ENCODE measurements at regions not wholly inside any gene's neighbourhood (a gene's known extent, or its start where the extent isn't known, plus 50 kb on each side); places are given as distances from the start of the nearest gene placed in this dataset.

DNA sequence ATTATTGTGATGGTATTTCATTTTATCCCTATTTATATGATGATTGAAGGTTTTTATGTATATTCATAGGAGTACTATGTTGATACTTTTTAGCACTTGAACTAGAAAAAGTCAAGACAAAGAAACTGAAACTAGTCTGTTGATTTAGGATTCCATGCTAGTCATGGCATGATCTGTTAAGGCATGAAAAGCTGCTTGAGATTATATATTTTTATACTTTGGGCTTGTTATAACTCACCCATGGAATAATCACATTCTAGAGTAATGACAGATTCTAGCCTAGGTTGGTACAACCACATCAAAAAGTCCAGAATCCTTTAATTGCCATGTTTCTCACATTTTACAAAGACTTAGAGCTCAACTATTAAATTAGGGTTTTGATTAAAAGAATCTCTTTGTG lies 472.6 kb upstream of the CELF4 start:
- DNase-seq = no peak

- no peak for DNase-seq
Observed at GRCh38 chr18:38035193-38035592, 469.6 kb upstream of the CELF4 start.

GRCh38 chr18:38033282-38033681 lies 467.7 kb upstream of the CELF4 start:
- no peak for DNase-seq

GRCh38 chr18:38032516-38032915 lies 466.9 kb upstream of the CELF4 start:
- DNase-seq = no peak

- DNase-seq = no peak
Observed at GRCh38 chr18:38028946-38029345, 463.3 kb upstream of the CELF4 start.

- DNase-seq = no peak
Observed at GRCh38 chr18:38025433-38026038, 459.9 kb upstream of the CELF4 start.

DNA sequence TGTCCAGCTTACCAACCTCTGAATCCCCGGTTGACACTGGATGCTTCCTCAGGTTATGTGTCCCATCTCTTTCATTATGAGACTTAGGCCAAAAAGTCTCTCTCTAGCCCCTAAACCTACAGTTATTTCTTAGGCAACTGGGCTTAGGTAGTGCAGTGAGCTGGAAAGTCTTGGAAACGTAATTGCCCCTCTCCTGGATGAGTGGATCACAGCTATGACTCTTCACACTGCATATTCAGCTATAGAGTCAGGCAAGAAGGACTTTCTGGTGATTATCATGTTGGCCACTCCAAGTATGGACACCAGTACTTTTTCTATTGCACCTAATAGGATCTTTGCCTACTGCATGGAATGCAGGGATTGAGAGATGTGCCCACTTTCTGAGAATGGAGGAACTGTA lies 458.3 kb upstream of the CELF4 start:
- DNase-seq = no peak

DNA sequence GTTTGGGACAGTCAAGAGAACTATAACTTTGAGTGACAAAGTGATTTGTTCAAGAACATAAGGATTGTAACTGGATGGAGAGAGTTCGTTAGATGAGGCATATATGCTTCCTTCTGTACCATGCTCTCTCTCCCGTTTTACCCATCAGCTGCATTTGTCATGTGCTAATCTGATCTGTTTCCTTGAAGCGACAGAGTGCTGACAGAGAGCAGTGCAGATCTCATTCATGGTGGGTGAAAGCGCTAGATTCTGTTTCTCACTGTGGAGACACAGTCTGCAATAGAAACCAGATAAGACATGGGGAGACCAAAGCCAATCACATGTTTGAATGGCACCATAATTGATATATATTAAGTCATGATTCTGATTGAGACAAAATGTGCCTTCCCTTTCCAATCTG lies 456.6 kb upstream of the CELF4 start:
- no peak for DNase-seq

DNA sequence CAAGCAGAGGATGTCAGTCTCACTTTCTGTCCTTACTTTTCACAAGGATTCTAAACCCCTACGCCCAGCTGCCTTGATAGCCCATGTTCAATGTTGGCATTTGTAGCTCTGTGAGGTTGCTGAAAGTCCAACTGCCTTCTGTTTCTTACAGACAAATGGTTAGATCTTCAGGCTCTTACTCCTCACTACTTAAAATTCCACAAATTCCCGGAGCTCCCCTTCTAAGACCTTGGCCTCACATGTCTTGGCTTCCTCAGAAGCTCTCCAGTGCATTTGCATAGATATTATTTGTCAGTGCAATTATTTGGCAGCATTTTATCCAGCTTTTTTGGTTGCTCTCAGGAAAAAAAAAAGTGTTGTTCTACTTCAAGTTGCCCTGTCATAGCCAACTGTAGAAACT lies 453.7 kb upstream of the CELF4 start:
- no peak for DNase-seq

- no peak for DNase-seq
Observed at GRCh38 chr18:38010971-38011857, 445.6 kb upstream of the CELF4 start.

- no peak for DNase-seq
Observed at GRCh38 chr18:38010037-38010436, 444.4 kb upstream of the CELF4 start.

- DNase-seq = no peak
Observed at GRCh38 chr18:38009320-38009719, 443.7 kb upstream of the CELF4 start.

- no peak for DNase-seq
Observed at GRCh38 chr18:38007676-38008330, 442.2 kb upstream of the CELF4 start.

DNA sequence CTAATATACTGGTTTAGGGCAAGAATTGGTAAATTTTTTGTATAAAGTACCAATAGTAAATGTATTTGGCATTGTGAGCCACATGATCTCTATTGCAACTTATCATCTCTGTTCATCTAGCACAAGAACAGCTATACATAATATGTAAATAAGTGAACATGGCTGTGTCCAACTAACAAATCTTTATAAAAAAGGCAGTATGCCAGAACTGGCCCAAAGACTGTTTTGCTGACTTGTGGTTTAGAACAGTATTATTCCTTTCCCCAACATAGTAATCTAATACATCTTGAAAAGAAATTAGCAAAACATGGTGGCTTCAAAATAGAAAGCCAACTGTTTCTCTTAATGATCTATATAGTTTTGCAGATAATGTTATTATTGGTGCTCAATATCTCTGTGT lies 441.4 kb upstream of the CELF4 start:
- no peak for DNase-seq

DNA sequence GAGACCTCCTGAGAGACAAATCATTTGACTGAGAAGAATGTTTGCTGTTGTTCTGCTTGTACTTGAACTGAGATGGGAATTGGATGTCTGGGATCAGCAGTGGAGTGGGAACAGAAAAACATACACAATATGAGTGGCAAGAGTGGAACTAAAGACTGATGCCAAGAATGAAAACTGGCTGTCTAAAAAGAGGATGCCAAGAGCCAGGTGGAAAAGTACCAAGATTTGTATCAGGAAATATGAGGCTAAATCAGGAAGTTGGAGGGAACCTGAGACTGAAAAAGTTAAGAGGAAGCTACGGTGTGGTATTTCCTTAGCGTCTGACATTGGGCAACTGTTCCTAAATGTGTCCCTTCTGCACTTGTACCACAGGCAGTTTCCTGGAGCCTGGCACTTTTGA lies 440.9 kb upstream of the CELF4 start:
- no peak for DNase-seq

DNA sequence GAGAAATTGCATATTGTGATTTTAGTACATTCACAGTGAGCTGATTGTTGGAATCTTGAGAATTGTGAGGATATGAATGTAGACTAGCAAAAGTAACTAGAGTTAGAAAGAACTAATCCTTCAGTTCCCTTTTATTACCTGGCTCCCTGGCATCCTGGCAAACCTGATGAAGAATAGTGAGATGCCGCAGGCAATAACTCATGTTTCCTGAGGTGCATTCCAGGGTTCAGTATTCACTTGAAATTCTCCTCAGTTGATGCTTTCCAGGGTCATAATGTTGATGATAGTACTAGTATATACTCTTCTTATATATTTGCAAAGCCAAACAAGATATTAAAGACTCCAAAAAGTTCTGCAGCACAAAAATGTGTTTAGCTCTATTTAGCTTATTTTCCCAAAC lies 432.1 kb upstream of the CELF4 start:
- no peak for DNase-seq

DNA sequence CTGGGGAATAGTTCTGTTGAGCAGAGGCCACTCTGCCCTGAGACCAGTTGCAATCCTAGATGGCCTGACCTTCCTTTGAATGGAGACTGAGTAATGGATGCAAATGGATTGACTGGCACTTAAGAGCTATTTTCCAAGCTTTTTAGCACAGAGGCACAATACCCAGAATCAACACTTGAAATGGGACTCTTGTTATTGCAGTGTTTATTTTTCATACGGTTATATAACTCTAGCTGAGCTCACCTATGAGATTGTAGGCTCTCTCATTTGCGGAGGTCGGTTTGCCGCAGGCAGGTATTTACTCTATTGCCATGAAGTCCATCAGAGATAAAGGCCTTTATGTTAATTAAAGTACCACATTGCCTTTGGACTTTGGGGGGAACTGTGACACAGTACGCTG lies 422.3 kb upstream of the CELF4 start:
- DNase-seq = no peak

DNA sequence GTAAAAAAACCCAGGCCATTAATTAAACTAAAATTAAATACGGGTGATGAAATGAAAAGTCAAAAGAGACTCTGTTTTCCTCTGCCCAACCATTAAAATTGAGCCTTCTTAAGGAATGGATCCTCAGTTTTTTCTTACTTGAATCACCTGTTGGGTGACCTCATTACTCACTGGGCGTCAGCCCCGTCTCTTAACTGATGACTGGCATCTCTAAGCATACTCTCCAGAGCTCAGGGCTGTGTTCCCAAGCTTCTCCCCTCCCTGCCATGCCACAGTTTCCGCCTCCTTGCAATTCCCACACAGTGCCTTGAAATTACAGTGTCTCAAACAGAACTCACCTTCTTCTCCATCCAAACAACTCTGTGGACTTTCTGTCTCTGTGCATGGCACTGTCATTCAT lies 421.1 kb upstream of the CELF4 start:
- no peak for DNase-seq

- no peak for DNase-seq
Observed at GRCh38 chr18:37985126-37985525, 419.5 kb upstream of the CELF4 start.

DNA sequence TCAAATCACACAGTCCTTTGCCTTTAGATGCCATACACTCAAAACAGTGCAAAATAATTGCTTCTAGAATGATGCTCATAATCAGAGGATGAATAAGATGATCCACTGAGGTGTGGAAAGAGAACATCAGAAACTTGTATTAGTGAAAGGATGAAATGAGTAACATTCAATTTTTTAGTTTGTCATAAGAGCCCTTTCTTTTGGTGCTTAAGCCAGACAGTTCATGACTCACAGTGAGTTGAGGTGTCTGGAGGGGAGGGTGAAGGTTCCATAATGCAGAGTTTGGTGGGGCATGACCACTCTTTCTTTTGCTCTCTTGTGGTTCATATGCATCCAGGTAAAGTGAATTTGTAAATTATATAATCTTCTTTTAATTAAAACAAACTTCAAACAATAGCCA lies 415.0 kb upstream of the CELF4 start:
- no peak for DNase-seq

- DNase-seq = no peak
Observed at GRCh38 chr18:37975446-37975845, 409.8 kb upstream of the CELF4 start.

DNA sequence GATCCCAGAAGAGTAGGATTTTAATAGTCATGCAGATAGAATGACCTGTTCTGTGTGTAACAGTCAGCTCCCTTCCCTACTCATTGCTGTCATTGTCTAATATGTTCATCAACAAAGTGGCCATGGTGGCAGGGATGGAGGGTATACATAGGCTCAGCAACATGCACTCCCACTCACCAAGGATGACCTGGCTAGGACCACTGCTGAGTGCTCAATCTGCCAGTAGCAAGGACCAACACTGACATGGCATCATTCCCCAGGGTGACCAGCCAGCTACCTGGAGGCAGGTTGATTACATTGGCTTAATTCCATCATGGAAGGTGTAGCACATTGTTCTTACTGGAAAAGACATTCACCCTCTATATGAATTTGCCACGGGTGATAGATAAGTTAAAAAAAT lies 401.7 kb upstream of the CELF4 start:
- no peak for DNase-seq

DNA sequence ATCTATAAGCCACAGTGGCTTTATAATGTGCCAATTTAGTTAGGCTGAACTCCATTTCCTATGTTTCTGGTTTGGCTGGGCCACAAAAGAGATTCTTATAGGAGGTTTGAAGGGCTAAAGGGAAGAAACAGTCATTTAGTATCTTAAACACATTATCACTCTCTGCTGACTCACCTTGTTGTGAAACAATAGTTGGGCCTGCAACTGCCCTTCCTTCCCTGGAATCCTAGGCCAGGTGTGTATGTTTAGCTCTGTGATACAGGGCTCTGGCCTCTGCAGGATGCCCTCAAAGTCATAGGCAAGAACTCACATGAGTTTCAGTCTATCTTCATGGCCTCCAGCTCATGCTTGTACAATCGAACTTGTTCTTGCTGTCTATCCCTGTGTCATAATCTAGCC lies 400.0 kb upstream of the CELF4 start:
- no peak for DNase-seq
